SW 1271 (cell line): ENCODE measurements at regions not wholly inside any gene's neighbourhood (a gene's known extent, or its start where the extent isn't known, plus 50 kb on each side); places are given as distances from the start of the nearest gene placed in this dataset.

ENCODE experiments used
- DNase-seq, 2 experiments: peaks; one replicate each; lab custom pipeline; 2025; lab: John Stamatoyannopoulos, UW

DNA sequence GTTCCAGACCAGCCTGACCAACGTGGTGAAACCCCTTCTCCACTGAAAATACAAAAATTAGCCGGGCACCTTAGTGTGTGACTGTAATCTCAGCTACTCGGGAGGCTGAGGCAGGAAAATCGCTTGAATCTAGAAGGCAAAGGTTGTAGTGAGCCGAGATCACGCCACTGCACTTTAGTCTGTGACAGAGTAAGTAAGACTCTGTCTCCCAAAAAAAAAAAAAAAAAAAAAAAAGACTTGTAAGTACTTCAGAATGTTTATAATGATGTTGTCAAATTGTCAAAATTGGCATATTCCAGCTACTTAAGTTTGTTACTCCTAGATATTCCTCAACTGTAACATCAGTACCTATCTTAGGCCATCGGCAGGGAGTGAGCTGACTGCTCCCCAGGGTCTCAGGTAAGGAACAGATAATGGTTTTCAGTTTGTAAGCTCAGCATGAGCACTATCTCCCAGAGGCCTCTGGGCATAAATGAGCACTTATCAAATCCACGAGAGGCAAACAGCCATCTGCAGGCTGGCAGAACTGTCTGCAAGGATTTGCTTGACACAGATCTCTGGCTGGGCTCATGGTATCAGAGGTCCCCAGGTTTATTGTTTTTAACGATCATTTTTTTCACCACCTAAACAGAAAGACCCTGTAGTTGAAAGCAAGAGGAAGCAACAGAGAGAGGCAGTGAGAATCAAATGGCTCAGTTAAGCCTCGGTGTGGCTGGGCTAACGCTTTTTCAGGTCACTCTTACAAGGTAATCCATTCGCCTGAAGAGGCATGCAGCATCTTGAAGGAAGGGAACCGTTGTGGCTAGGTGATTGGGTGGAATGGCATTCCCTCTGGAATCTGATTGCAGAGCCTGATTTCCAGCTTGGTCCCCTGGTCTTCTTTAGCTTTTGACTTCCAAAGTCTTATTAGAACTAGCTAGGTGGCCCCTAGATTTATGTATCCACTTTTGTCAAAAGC is 115.9 kb downstream of the LY86 start:
- no peak for DNase-seq

DNA sequence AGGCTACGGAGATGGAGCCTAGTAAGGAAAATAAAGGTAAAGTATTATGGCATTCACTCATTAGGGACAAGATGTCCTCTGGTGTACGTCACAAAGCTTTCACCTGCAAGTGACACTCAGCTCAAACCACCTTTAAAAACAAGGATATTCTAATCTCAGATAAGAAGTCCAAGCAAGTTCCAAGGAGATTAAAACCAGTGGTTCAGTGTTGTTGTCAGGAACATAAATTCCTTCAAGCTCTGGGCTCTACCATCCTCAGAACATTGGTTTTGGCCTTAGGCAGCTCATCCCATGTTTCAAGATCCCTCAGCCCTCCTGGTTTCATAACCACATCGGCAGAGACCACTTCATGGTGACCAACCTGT is 116.5 kb downstream of the LY86 start:
- no peak for DNase-seq

DNA sequence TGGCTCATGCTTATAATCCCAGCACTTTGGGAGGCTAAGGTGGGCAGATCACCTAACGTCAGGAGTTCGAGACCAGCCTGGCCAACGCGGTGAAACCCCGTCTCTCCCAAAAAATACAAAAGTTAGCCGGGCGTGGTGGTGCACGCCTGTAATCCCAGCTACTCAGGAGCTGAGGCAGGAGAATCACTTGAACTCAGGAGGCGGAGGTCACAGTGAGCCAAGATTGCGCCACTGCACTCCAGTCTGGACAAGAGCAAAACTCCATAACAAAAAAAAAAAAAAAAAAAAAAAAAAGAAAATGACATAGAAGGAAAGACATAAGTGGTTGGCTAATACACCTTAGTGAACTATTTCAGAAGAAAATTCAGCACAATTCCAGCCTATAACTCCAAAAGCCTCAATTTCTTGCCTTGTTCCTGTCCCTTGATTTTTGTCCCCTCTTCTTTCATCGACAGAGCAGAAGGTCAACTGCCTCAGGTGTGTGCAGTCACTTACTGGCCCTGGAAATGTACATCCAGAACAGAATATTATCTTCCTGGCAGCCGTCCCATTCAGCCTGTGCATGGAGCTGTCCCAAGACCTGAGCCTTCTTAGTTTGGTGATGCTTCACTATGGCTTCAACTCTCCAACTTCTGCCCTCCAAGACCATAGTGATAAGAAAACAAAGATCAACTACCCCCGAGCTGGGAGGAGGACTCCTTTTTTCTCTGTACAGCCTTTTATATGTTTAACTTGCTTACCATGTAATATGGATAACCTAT is 117.6 kb downstream of the LY86 start:
- DNase-seq: no peak

GRCh38 chr6:6707143-6707542 is 118.6 kb downstream of the LY86 start:
- no peak for DNase-seq

DNA sequence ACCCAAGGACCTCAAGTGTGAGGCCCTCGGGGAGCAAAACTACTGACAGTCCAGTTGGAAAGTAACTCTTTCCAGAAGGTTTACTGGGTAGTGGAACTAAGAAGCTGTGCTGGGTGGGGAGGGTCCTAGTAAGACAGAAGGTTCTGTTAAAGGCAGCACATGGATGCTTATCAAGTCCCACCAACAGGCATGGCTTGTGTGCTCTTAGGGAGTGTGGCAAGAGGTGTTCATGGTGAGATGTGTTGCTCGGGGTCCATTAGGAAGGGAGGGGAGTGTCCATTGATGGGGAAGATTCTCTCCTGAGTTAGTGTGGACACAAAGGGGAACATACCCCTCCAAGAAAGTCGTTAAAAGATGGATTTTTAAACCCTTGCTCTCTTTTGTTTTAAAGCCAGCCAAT is 120.6 kb downstream of the LY86 start:
- no peak for DNase-seq

DNA sequence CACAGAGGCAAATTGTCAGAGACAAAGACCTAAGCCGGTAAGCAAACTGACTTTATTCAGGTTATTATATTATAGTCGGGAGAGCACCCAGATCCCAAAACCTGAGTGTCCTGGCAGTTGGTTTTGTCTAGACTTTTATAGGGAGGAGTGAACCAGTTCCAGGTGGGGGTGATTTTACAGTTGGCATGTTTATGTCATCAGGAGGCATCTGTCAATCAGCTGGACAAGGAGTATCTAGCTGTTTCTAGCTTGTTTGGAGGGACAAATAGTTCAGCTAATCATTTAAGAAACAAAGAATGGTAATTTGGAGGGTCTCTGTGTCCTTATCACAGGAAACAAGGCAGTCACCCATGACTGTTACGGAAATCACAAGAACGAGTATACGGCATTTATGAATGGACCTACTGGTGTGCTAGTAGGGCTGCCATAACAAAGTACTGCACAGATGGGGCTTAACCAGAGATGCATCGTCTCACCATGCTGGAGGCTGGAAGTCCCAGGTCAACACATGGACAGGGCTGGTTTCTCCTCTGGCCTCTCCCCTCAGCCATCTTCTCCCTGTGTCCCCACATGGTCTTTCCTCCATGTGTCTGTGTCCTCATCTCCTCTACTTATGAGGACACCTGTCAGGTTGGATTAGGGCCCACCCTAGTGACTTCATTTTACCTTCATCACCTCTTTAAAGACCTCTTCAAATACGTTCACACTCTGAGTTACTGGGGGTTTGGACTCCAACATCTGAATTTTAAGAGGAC is 122.7 kb downstream of the LY86 start:
- no peak for DNase-seq

- no peak for DNase-seq
Observed at GRCh38 chr6:6711832-6712448, 123.4 kb downstream of the LY86 start.

DNA sequence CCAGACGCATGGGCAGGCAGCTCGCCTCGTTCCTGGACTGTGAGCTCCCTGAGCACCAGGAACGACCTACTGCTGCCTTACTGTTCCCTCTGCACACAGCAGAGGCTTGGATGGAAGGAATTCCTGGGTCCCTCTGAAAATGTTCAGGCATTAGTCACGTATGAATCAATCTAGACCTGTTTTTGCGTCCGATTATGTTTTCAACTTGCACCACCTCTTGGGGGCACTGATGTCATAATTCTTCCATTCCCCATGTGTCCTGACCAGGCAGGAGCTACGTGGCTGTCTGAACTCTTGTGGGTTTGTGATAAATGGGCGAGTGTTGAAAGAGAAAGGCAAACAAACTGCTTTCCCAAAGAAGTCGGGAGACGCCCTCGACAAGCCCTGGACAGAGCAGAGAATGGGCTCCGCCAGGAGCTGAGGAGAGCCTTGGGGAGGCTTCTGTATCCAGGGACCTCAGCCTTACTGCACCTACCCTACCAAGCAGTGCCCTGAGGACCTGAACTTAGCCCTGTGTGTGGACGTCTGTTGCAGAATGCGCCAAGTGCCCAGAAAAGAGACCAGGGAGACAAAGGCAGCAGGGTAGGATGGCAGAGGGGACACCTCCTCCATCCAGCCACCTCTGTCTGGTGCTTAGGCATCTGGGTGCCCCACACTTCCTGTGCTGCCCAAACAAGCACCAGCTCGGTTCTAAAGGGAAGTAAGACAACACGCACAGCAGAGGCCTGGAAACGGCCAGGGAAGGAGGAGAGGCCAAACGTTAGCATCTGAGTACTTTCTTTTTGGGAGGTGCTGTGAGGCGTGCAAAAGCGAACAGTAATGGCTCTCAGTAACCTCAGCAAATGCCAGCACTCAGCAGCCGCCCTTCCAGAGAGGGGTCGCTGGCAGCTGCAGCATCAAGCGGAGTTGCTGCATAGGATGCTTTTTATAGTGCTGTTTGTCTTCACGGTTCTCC is 124.2 kb downstream of the LY86 start:
- no peak for DNase-seq

DNA sequence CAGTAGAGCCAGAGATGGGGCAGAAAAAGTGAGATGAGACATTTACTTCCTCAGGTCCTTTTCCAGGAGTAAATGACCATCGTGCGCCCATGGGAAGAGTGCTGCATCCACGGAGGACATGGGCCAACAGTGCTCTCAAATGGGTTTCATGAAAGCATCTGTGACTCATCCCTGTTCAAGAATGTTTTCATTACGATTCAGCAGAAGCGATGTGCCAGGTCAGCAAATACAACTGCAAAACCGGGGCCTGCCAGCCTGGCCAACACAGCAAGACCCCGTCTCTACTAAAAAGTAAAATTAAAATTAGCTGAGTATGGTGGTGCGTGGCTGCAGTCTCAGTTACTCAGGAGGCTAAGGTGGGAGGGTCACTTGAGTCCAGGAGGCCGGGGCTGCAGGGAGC is 125.1 kb downstream of the LY86 start:
- no peak for DNase-seq

GRCh38 chr6:6714118-6714897 is 125.8 kb downstream of the LY86 start:
- no peak for DNase-seq

GRCh38 chr6:6714953-6715352 is 126.4 kb downstream of the LY86 start:
- DNase-seq: no peak

GRCh38 chr6:6715465-6715864 is 126.9 kb downstream of the LY86 start:
- DNase-seq: no peak

- no peak for DNase-seq
Observed at GRCh38 chr6:6716998-6717763, 128.7 kb downstream of the LY86 start.

DNA sequence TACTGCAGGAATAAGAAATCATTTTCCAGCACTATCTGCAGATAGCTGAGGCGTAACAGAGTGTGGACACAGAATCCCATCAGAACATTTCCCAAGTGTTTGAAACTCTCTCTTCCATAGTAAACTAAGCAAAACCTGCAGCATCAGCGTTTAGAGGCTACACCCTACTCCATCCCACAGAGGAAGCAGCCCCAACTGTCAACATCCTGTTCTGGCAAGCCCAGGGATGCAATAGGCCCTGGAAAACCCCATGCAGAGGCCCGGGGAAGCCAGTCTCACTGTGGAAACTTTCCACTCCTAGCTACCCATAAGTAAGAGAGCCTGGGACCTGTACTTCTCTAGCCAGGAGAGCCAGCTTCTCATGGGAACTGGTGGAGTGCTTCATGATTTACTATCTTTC is 129.4 kb downstream of the LY86 start:
- DNase-seq: no peak

- no peak for DNase-seq
Observed at GRCh38 chr6:6721606-6722005, 133.1 kb downstream of the LY86 start.

DNA sequence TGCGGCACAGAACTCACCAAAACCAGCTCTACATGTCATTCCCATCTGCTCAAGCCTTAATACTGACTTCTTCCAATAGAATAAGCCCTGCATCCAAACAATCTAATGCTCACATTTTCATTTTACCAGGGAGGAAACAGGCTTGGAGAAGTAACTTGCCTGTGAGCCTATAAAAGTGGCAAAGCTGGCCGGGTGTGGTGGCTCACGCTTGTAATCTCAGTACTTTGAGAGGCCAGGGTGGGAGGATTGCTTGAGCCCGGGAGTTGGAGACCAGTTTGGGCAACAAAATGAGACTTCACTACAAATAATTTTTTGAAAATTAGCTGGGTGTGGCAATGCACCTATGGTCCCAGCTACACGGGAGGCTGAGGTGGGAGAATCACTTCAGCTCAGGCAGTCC is 133.7 kb downstream of the LY86 start:
- no peak for DNase-seq

DNA sequence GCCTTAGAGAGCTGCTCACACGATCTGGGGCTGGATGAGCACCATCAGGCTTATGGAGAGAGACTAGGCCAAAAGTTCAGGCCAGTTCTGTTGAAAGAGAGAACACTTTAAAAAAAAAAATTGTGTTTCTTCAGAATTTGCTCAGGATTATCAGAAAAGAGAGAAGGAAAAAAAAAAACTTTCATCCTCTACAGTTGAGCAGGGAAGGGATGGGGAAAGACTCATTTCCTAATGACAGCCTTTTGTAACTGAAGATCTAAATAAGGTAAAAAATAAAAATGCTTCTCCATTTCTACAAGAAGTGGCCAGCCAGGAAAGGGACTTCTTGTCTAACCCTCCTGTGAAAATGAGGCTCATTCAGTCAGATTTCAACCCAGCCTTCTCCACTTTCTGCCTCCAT is 134.8 kb downstream of the LY86 start:
- DNase-seq: no peak

DNA sequence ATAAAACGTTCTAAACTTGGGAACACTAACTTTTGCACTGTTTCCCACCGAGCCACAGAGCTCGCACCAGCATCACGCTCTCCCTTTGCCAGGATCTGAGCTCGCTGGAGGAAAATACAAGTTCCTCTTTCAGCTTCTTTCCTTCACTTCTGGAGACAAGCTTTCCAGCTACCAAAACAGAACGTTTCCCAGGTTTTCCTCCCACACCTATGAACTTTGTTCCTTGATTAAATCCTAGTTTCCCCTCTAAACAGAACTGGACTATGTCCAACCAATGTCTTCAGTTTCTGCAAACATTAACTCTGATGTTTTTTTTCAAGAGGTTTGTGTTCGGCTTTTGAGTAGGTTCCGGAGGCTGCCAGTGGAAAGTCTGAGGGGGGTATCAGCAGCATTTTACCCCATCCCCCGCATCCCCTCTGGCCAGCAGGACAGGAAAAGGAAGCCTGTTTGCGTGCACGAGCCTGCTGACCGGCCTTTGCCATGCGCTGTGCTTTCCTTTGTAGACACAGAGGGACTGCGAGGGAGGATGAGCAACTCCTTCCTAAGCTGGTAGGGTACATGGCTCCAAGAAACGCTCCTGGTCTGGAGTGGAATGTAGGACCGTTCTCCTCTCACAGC is 135.5 kb downstream of the LY86 start:
- DNase-seq: no peak
